Right renal pelvis (tissue), 4 donors: ENCODE measurements at regions not wholly inside any gene's neighbourhood (a gene's known extent, or its start where the extent isn't known, plus 50 kb on each side); places are given as distances from the start of the nearest gene placed in this dataset.
"Not testable (repeated sequence)": the region's sequence is repeated elsewhere in the genome, so short reads cannot be mapped to it uniquely, and the experiment has no call there.

Experiments used
- DNase-seq, 4 donors: peaks; one replicate each; pipeline ENCODE4 v3.0.0-alpha.2; 2013; ENCODE audit warnings: low read depth in 4 of 4, low spot score in 3 of 4, missing footprints in 1 of 4

DNA sequence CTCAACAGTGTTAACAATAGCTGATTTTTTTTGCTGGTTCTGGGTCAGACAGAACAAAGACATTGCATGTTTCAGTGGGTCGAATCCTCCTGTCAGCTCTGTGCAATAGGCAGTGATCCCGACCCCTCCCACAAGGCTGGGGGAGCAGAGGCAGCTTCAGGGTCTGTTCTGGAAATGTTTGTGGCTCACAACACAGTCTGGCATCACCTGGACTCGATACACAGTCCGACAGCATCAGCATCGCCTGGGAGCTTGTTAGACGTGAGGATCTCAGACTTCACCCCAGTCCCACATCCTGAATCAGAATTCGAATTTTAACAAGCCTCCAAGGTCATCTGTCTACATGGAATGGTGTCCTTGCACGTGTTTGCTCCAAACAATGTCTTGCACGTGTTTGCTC, 384.7 kb downstream of the IRX2 start:
- no peak for DNase-seq

- no peak for DNase-seq
These were observed 394.2 kb downstream of the IRX2 start for GRCh38 chr5:2357309-2357708.

GRCh38 chr5:2355859-2356258, 395.6 kb downstream of the IRX2 start:
- no peak for DNase-seq

- DNase-seq, result no peak
These were observed 397.5 kb downstream of the IRX2 start for GRCh38 chr5:2353871-2354440.

DNA sequence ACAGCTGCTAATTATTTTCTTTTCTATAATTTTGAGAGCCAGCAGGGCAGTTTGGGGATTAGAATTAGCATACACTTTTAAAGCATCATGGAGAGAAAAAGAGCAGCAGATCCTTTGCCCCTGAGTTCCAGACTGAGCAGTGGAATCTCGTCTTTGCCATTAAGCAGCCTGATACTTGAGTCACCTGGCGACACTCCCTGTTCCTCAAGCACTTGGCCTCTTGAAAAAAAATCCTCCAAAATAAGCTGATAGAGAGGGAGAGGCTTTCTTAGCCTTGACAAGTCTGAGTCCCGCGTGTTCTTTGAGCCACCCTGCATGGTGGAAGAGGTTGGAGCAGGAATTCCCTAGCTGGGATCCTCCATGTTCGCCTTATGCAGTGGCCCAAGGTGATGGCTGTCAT, 398.3 kb downstream of the IRX2 start:
- no peak for DNase-seq

GRCh38 chr5:2352101-2352861, 399.2 kb downstream of the IRX2 start:
- no peak for DNase-seq

DNA sequence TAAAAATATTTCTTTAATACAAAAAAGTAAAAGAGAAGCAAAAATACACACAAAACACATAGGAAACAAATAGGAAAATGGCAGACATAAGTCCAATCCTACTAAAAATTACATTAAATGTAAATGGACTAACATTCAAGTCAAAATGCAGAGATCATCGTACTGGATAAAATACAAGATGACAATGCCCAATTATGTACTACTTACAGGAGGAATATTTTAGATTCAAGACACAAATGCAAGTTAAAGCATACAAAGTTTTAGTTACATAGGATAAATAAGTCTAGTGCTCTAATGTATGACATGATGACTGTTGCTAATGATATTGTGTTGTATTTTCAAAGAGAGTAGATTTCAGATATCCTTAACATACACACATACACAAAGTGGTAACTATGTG, 401.7 kb downstream of the IRX2 start:
- DNase-seq, result not testable (repeated sequence)

DNA sequence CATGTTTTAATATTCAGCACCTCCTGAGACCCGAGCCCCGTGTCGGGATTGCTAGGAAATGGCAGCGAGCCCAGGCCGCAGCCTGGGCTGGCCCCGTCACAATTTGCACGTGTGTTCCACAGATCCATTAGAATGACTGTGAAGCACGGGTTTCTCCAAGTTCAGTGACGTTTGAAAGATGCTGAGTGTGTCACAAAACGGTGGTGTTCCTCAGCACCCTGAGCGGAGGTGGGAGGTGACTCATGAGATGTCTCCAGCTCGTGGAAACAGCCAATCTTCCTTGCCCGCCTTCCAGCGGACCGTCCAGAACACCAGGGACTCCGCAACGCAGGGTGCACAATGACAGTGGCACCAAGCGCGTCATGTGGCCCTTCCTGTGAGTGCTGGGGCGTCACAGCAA, 412.8 kb downstream of the IRX2 start:
- no peak for DNase-seq

DNA sequence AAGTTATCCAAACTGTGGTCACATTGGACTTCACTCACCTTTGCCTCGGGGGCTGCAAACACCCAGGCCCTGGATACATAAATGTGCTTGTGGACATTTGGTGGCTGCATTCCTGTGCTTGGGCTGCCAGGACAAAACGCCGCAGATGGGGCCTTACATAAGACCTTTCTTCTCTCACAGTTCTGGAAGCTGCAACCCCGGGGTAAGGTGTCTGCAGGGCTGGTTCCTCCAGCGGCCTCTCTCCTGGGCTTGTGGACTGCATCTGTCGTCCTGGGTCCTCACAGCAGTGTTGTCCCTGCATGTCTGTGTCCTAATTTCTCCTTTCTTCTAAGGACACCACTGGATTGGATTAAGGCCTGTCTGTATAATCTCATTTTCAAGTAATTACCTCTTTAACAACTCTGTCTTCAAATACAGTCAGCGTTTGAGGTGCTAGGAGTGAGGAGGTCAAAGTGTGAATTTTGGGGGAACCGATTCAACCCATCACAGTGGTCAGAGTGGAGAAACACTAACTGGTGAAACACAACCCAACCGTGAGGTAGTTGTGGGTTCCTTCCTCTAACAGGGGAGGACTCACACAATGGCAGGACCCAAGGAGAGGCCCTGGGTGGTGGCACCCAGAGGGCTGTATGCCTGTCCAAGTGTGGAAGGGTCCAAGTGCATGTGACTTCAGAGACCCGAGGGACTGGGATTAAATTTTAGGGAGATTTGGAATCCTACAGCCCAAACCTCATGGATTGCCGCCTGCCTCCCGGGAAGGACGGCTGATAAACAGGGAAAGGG, 415.6 kb downstream of the IRX2 start:
- DNase-seq, result no peak

- no peak for DNase-seq
These were observed 416.2 kb downstream of the IRX2 start for GRCh38 chr5:2335125-2335732.

- DNase-seq, result peak; percentile 12 to 28 (median 16)
These were observed 416.8 kb downstream of the IRX2 start for GRCh38 chr5:2334719-2335118.

GRCh38 chr5:2333291-2333690, 418.2 kb downstream of the IRX2 start:
- DNase-seq, result no peak

- DNase-seq, result no peak
These were observed 419.0 kb downstream of the IRX2 start for GRCh38 chr5:2332521-2332920.

- no peak for DNase-seq
These were observed 420.9 kb downstream of the IRX2 start for GRCh38 chr5:2330325-2331130.

DNA sequence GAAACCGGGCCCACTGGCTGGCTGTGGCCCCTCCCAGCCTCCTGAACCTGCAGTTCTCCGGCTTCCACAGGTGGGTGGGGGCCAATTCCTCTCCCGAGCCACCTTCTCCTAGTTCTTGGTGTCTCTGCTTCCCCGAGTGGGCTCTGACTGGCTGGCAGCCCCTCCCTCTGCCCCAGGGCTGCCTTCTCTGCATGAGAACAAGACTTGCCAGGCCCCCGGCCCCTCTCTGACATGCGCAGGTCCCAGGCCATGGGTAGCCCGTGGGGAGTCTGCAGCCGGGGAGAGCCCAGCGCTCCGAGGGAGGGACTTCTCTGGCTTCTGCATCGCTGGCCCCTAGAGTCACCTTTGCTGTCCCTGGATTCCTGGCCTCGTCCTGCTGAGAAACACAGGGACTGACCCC, 421.7 kb downstream of the IRX2 start:
- DNase-seq, result no peak

- no peak for DNase-seq
These were observed 424.9 kb downstream of the IRX2 start for GRCh38 chr5:2326601-2327000.

GRCh38 chr5:2324788-2325187, 426.7 kb downstream of the IRX2 start:
- no peak for DNase-seq

DNA sequence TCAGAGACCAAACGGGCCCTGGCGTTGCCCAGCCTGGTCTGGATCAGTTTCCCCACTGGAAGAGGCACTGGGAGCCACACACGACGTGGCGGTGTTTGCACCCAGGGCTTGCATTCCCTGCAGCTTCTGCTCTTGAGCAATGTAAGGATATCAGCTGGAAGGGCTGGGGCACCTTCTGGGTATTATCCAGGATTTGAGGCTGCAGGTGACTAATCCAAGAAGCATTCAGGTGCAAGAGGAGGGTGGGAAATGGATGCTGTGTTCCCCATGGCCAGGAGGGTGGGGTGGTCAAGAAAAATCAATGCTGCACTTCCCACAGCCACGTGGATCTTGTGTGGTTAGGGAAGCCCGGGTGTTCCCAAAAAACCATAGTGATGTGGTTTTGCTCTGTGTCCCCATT, 430.9 kb downstream of the IRX2 start:
- DNase-seq, result no peak

DNA sequence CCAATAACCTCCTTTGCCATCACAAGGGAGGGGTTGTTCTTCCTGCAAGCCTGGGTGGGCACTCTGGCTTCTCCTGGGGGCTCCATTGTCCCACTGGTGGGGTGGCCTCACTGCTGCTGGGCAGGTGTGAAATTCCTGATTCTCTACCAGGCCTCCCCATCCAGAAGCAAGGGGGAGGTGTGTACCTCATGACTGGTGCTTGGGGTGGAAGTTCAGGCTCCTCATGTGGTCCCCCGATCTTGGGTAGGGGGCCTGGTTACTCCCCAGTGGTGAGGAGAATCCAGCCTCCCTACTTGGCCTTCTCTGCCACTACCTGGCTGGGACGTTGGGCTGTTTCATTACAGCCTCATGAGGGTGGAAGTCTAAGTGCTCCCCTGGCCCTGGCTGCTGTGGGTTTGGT, 433.9 kb downstream of the IRX2 start:
- no peak for DNase-seq

DNA sequence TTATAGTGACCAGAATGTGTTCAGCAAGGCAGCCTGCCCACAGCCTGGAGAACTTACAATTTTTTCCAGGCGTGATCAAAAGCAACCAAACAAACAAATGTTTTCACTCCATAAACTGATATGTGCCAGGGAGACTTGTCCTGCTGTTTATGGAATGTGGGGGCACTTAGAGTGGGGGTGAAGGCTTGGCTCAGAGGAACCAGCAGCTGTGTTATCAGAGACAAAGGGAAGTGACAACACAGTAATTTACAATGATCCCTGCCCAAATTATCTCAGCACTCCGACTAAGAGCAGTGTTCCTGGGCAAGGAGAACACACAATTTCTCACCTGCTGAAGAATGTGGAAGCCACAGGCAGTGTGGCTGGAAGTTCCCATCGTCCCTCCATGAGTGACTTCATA, 429.1 kb upstream of the IRX4 start:
- no peak for DNase-seq

DNA sequence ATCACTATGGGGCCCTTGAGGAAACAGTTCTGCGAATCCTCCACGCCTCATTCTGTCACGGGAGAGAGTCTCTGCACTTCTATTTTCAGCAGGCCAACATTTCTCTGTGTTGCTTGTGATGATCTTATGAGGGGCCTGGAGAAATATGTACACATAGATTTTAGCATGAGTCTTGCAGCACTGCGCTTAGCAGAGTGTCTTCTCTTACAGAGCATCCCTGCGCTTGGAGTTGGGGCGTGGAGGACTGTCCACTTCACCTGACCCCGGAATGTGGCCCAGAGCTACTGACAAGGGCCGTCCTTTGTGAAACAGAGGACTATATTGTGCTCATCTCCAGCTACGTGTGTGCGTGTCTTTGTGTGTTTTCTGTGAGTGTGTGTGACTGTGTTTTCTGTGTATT, 428.2 kb upstream of the IRX4 start:
- no peak for DNase-seq
